ENCODE measurements at regions not wholly inside any gene's neighbourhood (a gene's known extent, or its start where the extent isn't known, plus 50 kb on each side); places are given as distances from the start of the nearest gene placed in this dataset.

DNA sequence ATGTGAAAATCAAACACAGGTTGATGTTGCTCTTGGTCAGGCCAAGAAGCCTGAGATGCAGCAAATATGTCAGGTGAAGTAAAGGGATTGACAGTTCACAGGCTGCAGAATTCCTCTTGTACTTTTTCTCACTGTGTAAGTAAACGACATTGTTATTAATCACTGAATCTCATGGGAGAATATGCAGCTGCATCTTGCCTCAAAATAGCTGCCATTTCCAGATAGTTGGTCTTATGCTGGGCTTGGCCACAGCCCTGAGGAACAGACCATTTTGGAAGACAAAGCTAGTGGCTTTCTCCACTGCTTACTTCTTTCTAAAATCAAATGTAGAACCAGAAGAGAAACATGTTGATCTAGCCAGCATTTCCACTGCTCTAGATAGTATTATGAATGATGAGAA is 403.4 kb upstream of the NR3C2 start:
- H3K4me1 ChIP-seq (ENCODE audit: control insufficient read depth in 2 of 2, insufficient read depth in 2 of 2, low read length in 2 of 2), result no peaks in the 10 kb centered on the region
- Mint-ChIP-seq H3K27ac (no peak overlapping the region), H3K9me3 (ENCODE audit: insufficient read depth) (no peaks in the 10 kb centered on the region), H3K27me3 (no peaks in the 10 kb centered on the region), H3K4me1 (no peaks in the 10 kb centered on the region), H3K4me3 (no peak overlapping the region)
- no peak for DNase-seq
- TF ChIP-seq, protein P1, sequence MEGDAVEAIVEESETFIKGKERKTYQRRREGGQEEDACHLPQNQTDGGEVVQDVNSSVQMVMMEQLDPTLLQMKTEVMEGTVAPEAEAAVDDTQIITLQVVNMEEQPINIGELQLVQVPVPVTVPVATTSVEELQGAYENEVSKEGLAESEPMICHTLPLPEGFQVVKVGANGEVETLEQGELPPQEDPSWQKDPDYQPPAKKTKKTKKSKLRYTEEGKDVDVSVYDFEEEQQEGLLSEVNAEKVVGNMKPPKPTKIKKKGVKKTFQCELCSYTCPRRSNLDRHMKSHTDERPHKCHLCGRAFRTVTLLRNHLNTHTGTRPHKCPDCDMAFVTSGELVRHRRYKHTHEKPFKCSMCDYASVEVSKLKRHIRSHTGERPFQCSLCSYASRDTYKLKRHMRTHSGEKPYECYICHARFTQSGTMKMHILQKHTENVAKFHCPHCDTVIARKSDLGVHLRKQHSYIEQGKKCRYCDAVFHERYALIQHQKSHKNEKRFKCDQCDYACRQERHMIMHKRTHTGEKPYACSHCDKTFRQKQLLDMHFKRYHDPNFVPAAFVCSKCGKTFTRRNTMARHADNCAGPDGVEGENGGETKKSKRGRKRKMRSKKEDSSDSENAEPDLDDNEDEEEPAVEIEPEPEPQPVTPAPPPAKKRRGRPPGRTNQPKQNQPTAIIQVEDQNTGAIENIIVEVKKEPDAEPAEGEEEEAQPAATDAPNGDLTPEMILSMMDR (IDR thresholded peaks at IDR 0.05), result no peak
- no peak for TF ChIP-seq EZH2 (IDR thresholded peaks at IDR 0.05; ENCODE audit: borderline replicate concordance, insufficient read depth, low read depth, low read length, poor library complexity, severe bottlenecking)
- CTCF ChIA-PET, result no interaction called here
- H2AFZ ChIP-seq (ENCODE audit: insufficient read depth, low read depth, low read length, poor library complexity, severe bottlenecking), result no peak overlapping the region
- H3K27ac ChIP-seq (ENCODE audit: low read length in 2 of 2), result no peak overlapping the region
- no peaks in the 10 kb centered on the region for H3K36me3 ChIP-seq (replicated peaks in 1 of 2; ENCODE audit: control extremely low read depth in 1 of 2, control insufficient read depth in 1 of 2, extremely low read depth in 1 of 2, insufficient read depth in 2 of 2, low read length in 1 of 2)
- no peaks in the 10 kb centered on the region for H4K20me1 ChIP-seq (ENCODE audit: control insufficient read depth, insufficient read depth, low read length, poor library complexity, severe bottlenecking)
- no peak overlapping the region for H3K9ac ChIP-seq (ENCODE audit: low read length)
- 58% methylated on average over 1 of the region's 1 CpG for WGBS (ENCODE audit: insufficient coverage)
- no peak for ATAC-seq (ENCODE audit: low read depth)
- H3K4me3 ChIP-seq (ENCODE audit: control extremely low read depth in 1 of 5, extremely low read depth in 1 of 5, insufficient read depth in 1 of 5, low read depth in 2 of 5, low read length in 4 of 5), result no peak overlapping the region
- intact Hi-C loops (cut with micrococcal nuclease), result no loop called here
- no peaks in the 10 kb centered on the region for H3K27me3 ChIP-seq (replicated peaks in 1 of 4; ENCODE audit: control extremely low read depth in 1 of 4, control insufficient read depth in 3 of 4, insufficient read depth in 4 of 4, low read length in 3 of 4)
- H3K4me2 ChIP-seq (replicated peaks; ENCODE audit: low read depth, low read length, poor library complexity, severe bottlenecking), result no peak overlapping the region
- H3K79me2 ChIP-seq (ENCODE audit: control insufficient read depth, insufficient read depth, low read length), result no peaks in the 10 kb centered on the region
- POLR2A ChIA-PET, result no interaction called here
- H3K9me3 ChIP-seq (ENCODE audit: control extremely low read depth in 1 of 3, control insufficient read depth in 2 of 3, insufficient read depth in 1 of 3, low read length in 2 of 3), result no peaks in the 10 kb centered on the region

DNA sequence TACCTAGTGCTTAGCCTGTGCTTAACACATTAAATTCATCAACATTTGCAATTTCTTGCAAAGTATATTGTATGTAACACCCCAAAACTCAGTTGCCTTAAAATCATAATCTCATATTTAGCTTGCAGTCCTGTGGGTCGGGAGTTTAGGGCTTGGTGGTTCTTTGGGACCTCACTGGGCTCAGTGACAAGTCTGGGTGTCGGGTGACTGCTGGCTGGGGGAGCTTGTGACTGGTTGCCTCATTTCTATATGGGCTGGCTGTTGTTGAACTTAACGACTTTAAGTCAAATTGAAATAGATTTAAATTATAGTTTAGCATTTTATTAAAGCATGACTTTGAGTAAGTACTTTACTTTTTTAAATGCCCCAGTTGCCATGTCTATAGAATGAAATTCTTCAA is 401.4 kb upstream of the NR3C2 start:
- Mint-ChIP-seq H3K4me3 (no peak overlapping the region), H3K9me3 (ENCODE audit: insufficient read depth) (no peaks in the 10 kb centered on the region), H3K4me1 (no peaks in the 10 kb centered on the region), H3K27me3 (no peaks in the 10 kb centered on the region), H3K27ac (no peak overlapping the region)
- ATAC-seq (ENCODE audit: low read depth), result no peak
- CTCF ChIA-PET, result no interaction called here
- Histone ChIP-seq H4K20me1 (ENCODE audit: control insufficient read depth, insufficient read depth, low read length, poor library complexity, severe bottlenecking) (no peaks in the 10 kb centered on the region), H3K9me3 (ENCODE audit: control extremely low read depth in 1 of 3, control insufficient read depth in 2 of 3, insufficient read depth in 1 of 3, low read length in 2 of 3) (no peaks in the 10 kb centered on the region), H3K4me2 (replicated peaks; ENCODE audit: low read depth, low read length, poor library complexity, severe bottlenecking) (no peak overlapping the region), H3K4me1 (ENCODE audit: control insufficient read depth in 2 of 2, insufficient read depth in 2 of 2, low read length in 2 of 2) (no peaks in the 10 kb centered on the region), H2AFZ (ENCODE audit: insufficient read depth, low read depth, low read length, poor library complexity, severe bottlenecking) (no peak overlapping the region), H3K9ac (ENCODE audit: low read length) (no peak overlapping the region), H3K36me3 (replicated peaks in 1 of 2; ENCODE audit: control extremely low read depth in 1 of 2, control insufficient read depth in 1 of 2, extremely low read depth in 1 of 2, insufficient read depth in 2 of 2, low read length in 1 of 2) (no peaks in the 10 kb centered on the region), H3K27me3 (replicated peaks in 1 of 4; ENCODE audit: control extremely low read depth in 1 of 4, control insufficient read depth in 3 of 4, insufficient read depth in 4 of 4, low read length in 3 of 4) (no peaks in the 10 kb centered on the region), H3K27ac (ENCODE audit: low read length in 2 of 2) (no peak overlapping the region), H3K4me3 (ENCODE audit: control extremely low read depth in 1 of 5, extremely low read depth in 1 of 5, insufficient read depth in 1 of 5, low read depth in 2 of 5, low read length in 4 of 5) (no peak overlapping the region), H3K79me2 (ENCODE audit: control insufficient read depth, insufficient read depth, low read length) (no peaks in the 10 kb centered on the region)
- POLR2A ChIA-PET, result no interaction called here
- no CpG with 5 or more reads among the region's 3 CpGs for WGBS (ENCODE audit: insufficient coverage)
- intact Hi-C loops (cut with micrococcal nuclease), result no loop called here
- TF ChIP-seq EZH2 (IDR thresholded peaks at IDR 0.05; ENCODE audit: borderline replicate concordance, insufficient read depth, low read depth, low read length, poor library complexity, severe bottlenecking), result no peak
- TF ChIP-seq, protein P1 (IDR thresholded peaks at IDR 0.05), result no peak
- DNase-seq, result no peak

Measured in B cell (primary cell).